Left ventricle myocardium inferior (tissue), 1 donor: ENCODE measurements at regions not wholly inside any gene's neighbourhood (a gene's known extent, or its start where the extent isn't known, plus 50 kb on each side); places are given as distances from the start of the nearest gene placed in this dataset.

Experiments
- DNase-seq: peaks from one replicate; pipeline ENCODE4 v3.0.0-alpha.2; 2020
- H3K27ac ChIP-seq: fragments of 200-600 bp; replicated peaks from 2 replicates; pipeline ENCODE4 v1.8.0; 2021
- H3K27me3 ChIP-seq: fragments of 200-600 bp; 2 replicates; pipeline ENCODE4 v1.8.0; 2021; ENCODE audit warnings: low read depth
- H3K36me3 ChIP-seq: fragments of 200-600 bp; 2 replicates; pipeline ENCODE4 v1.8.0; 2021
- H3K4me1 ChIP-seq: fragments of 200-600 bp; 2 replicates; pipeline ENCODE4 v1.8.0; 2021
- H3K4me3 ChIP-seq: fragments of 200-600 bp; 2 replicates; pipeline ENCODE4 v1.8.0; 2021; ENCODE audit warnings: mild to moderate bottlenecking, moderate library complexity
- H3K9me3 ChIP-seq: fragments of 200-600 bp; replicated peaks from 2 replicates; pipeline ENCODE4 v1.8.0; 2021
- intact Hi-C: fragments of 100-400 bp; cut with micrococcal nuclease; formaldehyde crosslinking; loops from one replicate; pipeline ENCODE4 v1.11.0; 2022
- TF ChIP-seq, protein P1 (sequence below): fragments of 200-600 bp; IDR thresholded peaks from 2 replicates; pipeline ENCODE4 v1.8.0; 2021; ENCODE audit warnings: antibody characterized with exemption, mild to moderate bottlenecking, borderline replicate concordance
- donor health status: DM: no; HTN: yes; CAD: no; lungs with severe emphysema.

DNA sequence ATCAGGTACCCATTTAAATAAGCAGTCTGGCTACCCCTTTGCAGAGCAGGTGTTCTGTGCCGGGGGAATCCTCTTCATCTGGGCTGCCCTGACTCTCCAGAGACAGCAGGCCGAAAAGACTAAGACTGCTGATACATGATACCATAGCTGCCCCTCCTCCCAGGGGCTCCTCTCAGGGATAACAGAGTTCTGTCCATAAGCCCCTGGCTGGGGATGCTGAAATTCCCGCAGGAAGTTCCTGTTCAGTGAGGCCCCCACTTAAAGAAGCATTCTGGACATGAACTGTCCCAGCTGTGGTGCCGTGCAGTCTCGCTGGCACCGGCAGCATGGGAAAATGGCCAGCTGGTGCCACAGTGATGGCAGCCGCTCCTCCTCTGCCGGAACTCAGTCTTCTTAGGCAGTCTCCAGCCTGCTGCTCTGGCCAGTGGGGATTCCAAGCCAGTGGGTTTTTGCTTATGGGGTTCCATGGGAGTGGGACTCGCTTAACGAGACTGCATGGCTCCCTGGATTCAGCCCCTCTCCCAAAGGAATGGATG, 1026.2 kb downstream of the NAALADL2 start:
- DNase-seq: no peak
- Histone ChIP-seq H3K9me3 (peaks cover 9% of the 10 kb centered on the region), H3K4me3 (no peak overlapping the region), H3K4me1 (no peaks in the 10 kb centered on the region), H3K36me3 (no peaks in the 10 kb centered on the region), H3K27me3 (no peaks in the 10 kb centered on the region), H3K27ac (no peak overlapping the region)
- intact Hi-C loops: no loop called here
- TF ChIP-seq, protein P1, sequence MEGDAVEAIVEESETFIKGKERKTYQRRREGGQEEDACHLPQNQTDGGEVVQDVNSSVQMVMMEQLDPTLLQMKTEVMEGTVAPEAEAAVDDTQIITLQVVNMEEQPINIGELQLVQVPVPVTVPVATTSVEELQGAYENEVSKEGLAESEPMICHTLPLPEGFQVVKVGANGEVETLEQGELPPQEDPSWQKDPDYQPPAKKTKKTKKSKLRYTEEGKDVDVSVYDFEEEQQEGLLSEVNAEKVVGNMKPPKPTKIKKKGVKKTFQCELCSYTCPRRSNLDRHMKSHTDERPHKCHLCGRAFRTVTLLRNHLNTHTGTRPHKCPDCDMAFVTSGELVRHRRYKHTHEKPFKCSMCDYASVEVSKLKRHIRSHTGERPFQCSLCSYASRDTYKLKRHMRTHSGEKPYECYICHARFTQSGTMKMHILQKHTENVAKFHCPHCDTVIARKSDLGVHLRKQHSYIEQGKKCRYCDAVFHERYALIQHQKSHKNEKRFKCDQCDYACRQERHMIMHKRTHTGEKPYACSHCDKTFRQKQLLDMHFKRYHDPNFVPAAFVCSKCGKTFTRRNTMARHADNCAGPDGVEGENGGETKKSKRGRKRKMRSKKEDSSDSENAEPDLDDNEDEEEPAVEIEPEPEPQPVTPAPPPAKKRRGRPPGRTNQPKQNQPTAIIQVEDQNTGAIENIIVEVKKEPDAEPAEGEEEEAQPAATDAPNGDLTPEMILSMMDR: no peak

DNA sequence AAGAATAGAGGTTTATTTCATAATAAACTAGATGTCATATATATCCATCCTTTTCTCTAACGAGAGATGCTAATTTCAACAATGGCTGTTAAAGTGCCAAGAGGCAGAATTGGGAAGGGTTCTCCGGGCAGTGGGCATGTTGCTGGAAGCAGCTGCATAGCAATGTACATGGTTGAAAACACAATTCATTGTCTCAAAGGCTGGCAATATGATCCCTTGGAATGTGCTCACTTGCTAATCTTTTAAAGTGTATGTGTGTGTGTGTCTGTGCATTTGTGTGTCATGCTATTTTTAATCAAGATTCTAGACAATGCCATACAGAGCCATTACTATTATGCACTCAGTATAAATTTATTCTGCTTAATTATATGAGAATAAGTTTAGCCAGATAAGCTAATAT, 1020.3 kb downstream of the NAALADL2 start:
- Histone ChIP-seq H3K4me1 (no peaks in the 10 kb centered on the region), H3K9me3 (peaks cover 9% of the 10 kb centered on the region), H3K36me3 (no peaks in the 10 kb centered on the region), H3K4me3 (no peak overlapping the region), H3K27me3 (no peaks in the 10 kb centered on the region), H3K27ac (no peak overlapping the region)
- no peak for DNase-seq
- intact Hi-C loops: no loop called here
- TF ChIP-seq, protein P1: no peak

DNA sequence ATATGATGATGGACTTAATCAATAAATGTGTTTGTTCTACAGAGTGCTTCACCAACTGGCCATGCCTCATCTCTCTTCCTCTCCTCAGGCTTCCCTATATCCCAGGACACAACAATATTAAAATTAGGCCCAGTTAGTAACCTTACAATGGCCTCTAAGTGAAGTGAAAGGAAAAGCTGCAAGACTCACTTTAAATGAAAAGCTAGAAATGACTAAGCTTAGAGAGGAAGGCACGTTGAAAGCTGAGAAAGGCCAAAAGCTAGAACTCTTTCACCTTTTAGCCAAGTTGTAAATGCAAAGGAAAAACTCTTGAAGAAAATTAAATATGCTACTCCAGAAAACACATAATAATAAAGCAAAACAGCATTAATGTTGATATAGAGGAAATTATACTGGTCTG, 1010.3 kb downstream of the NAALADL2 start:
- TF ChIP-seq, protein P1: no peak
- Histone ChIP-seq H3K9me3 (peaks cover 12% of the 10 kb centered on the region), H3K36me3 (no peaks in the 10 kb centered on the region), H3K4me1 (no peaks in the 10 kb centered on the region), H3K27ac (no peak overlapping the region), H3K27me3 (no peaks in the 10 kb centered on the region), H3K4me3 (no peak overlapping the region)
- intact Hi-C loops: no loop called here
- DNase-seq: no peak

DNA sequence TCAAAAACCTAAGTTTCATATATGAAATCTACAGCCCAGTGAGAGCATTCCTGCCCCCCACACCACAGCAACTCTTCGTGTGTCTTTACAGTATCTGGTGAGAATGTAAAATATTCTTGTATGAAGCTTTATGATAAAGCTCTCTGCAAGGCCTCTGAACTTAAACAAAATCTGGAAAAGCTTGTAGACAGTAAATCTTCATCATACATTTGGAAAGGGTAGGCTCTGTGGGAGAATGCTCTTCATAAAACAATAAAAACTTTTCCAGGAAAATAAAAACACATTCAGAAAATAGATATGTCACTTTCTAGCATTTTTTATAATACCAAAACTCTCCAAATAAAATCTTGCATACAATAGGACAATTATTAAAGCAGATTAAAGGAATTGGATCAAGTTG, 1009.5 kb downstream of the NAALADL2 start:
- no peak overlapping the region for H3K4me3 ChIP-seq
- DNase-seq: no peak
- H3K36me3 ChIP-seq: no peaks in the 10 kb centered on the region
- H3K9me3 ChIP-seq: peaks cover 9% of the 10 kb centered on the region
- no peaks in the 10 kb centered on the region for H3K27me3 ChIP-seq
- TF ChIP-seq, protein P1: no peak
- no peaks in the 10 kb centered on the region for H3K4me1 ChIP-seq
- intact Hi-C loops: no loop called here
- H3K27ac ChIP-seq: no peak overlapping the region

DNA sequence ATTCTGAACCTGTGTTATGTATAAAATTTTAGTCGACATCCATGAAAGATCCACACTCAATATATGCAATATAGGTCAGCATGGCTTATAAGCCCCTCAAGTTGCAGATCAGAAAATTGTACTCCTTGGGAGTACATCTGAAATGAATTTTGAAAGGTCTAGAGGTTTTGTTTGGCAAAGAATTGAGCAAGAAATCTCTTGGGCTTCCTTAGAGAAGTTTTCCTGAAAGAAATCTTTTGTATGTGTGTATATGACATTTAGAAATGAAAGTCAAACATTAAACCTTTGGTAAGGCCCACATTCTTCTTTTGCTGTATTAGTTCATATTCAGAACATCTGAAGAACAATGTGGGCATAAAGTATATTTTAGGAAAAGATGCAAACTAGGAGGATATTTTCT, 1006.6 kb downstream of the NAALADL2 start:
- Histone ChIP-seq H3K27me3 (no peaks in the 10 kb centered on the region), H3K27ac (no peak overlapping the region), H3K36me3 (no peaks in the 10 kb centered on the region), H3K4me3 (no peak overlapping the region), H3K9me3 (no peaks in the 10 kb centered on the region), H3K4me1 (no peaks in the 10 kb centered on the region)
- TF ChIP-seq, protein P1: no peak
- DNase-seq: no peak
- intact Hi-C loops: no loop called here
